ENCODE measurements at regions not wholly inside any gene's neighbourhood (a gene's known extent, or its start where the extent isn't known, plus 50 kb on each side); places are given as distances from the start of the nearest gene placed in this dataset.

- FAIRE-seq: no peak
- no peak overlapping the region for H3K4me3 ChIP-seq (ENCODE audit: low read length in 3 of 3)
- no peaks in the 10 kb centered on the region for H3K27me3 ChIP-seq (ENCODE audit: control insufficient read depth, insufficient read depth, low read length)
- H3K36me3 ChIP-seq (ENCODE audit: control insufficient read depth in 2 of 3, insufficient read depth in 3 of 3, low read length in 3 of 3): no peaks in the 10 kb centered on the region
- H3K27ac ChIP-seq (ENCODE audit: low read depth in 2 of 2, low read length in 2 of 2): no peak overlapping the region
- H3K9me3 ChIP-seq (ENCODE audit: control insufficient read depth in 2 of 3, insufficient read depth in 1 of 3, low read length in 3 of 3): no peaks in the 10 kb centered on the region
- H3K9ac ChIP-seq (ENCODE audit: low read length in 3 of 3): no peak overlapping the region
- H3K4me1 ChIP-seq (ENCODE audit: control insufficient read depth in 2 of 3, insufficient read depth in 2 of 3, low read depth in 1 of 3, low read length in 3 of 3): peaks cover 0 to 2% (median 0%) of the 10 kb centered on the region in 3 donors
- DNase-seq: peak in 3 of 5 donors; percentile 26 to 68 (median 45)
- no peak for TF ChIP-seq CTCF (IDR thresholded peaks at IDR 0.05; ENCODE audit: borderline replicate concordance, extremely low read depth, insufficient read depth)
- intact Hi-C loops (cut with DNase I): no loop called here
Observed at GRCh38 chr6:11381801-11382513, 149.5 kb upstream of the NEDD9 start.

- Histone ChIP-seq H3K4me1 (ENCODE audit: control insufficient read depth in 2 of 3, insufficient read depth in 2 of 3, low read depth in 1 of 3, low read length in 3 of 3) (peaks cover 0 to 2% (median 0%) of the 10 kb centered on the region in 3 donors), H3K36me3 (ENCODE audit: control insufficient read depth in 2 of 3, insufficient read depth in 3 of 3, low read length in 3 of 3) (no peaks in the 10 kb centered on the region), H3K27ac (ENCODE audit: low read depth in 2 of 2, low read length in 2 of 2) (no peak overlapping the region), H3K9ac (ENCODE audit: low read length in 3 of 3) (no peak overlapping the region), H3K9me3 (ENCODE audit: control insufficient read depth in 2 of 3, insufficient read depth in 1 of 3, low read length in 3 of 3) (no peaks in the 10 kb centered on the region), H3K27me3 (ENCODE audit: control insufficient read depth, insufficient read depth, low read length) (no peaks in the 10 kb centered on the region), H3K4me3 (ENCODE audit: low read length in 3 of 3) (no peak overlapping the region)
- peak in 1 of 5 donors; percentile 59 for DNase-seq
- FAIRE-seq: no peak
- intact Hi-C loops (cut with DNase I): no loop called here
- TF ChIP-seq CTCF (IDR thresholded peaks at IDR 0.05; ENCODE audit: borderline replicate concordance, extremely low read depth, insufficient read depth): no peak
Observed at GRCh38 chr6:11380969-11381744, 148.7 kb upstream of the NEDD9 start.

- no peaks in the 10 kb centered on the region for H3K9me3 ChIP-seq (ENCODE audit: control insufficient read depth in 2 of 3, insufficient read depth in 1 of 3, low read length in 3 of 3)
- peaks cover 0 to 2% (median 0%) of the 10 kb centered on the region in 3 donors for H3K4me1 ChIP-seq (ENCODE audit: control insufficient read depth in 2 of 3, insufficient read depth in 2 of 3, low read depth in 1 of 3, low read length in 3 of 3)
- TF ChIP-seq CTCF (IDR thresholded peaks at IDR 0.05; ENCODE audit: borderline replicate concordance, extremely low read depth, insufficient read depth): no peak
- no peak overlapping the region for H3K4me3 ChIP-seq (ENCODE audit: low read length in 3 of 3)
- no peaks in the 10 kb centered on the region for H3K27me3 ChIP-seq (ENCODE audit: control insufficient read depth, insufficient read depth, low read length)
- H3K36me3 ChIP-seq (ENCODE audit: control insufficient read depth in 2 of 3, insufficient read depth in 3 of 3, low read length in 3 of 3): no peaks in the 10 kb centered on the region
- DNase-seq: no peak
- no peak overlapping the region for H3K9ac ChIP-seq (ENCODE audit: low read length in 3 of 3)
- no peak for FAIRE-seq
- no peak overlapping the region for H3K27ac ChIP-seq (ENCODE audit: low read depth in 2 of 2, low read length in 2 of 2)
- intact Hi-C loops (cut with DNase I): no loop called here
Observed at GRCh38 chr6:11380549-11380948, 148.1 kb upstream of the NEDD9 start.

Measured in kidney (tissue), 13 donors.